GM23338 (cell line): ENCODE measurements at regions not wholly inside any gene's neighbourhood (a gene's known extent, or its start where the extent isn't known, plus 50 kb on each side); places are given as distances from the start of the nearest gene placed in this dataset.

Experiments
- ATAC-seq: fragments of 200-7000 bp; cut with Tn5 transposase; 3 replicates; pipeline ENCODE4 v1.9.1; 2020
- DNase-seq: peaks from one replicate; pipeline ENCODE4 v3.0.0-alpha.2; 2015; ENCODE audit warnings: low spot score
- H2AFZ ChIP-seq: fragments of 200-600 bp; sonication (generic); 2 replicates; pipeline ENCODE4 v1.8.0; 2016; ENCODE audit warnings: antibody characterized with exemption, mild to moderate bottlenecking, moderate library complexity
- H3F3A ChIP-seq: fragments of 200-600 bp; sonication (generic); replicated peaks from 2 replicates; pipeline ENCODE4 v1.8.0; 2017; ENCODE audit warnings: antibody characterized with exemption, mixed run types, low read depth
- H3K27ac ChIP-seq: fragments of 200-600 bp; sonication (generic); 2 replicates; pipeline ENCODE4 v1.6.1; 2016; ENCODE audit warnings: low read depth
- H3K27me3 ChIP-seq: fragments of 200-600 bp; sonication (generic); 2 replicates; pipeline ENCODE4 v1.8.0; 2016; ENCODE audit warnings: mild to moderate bottlenecking, mixed run types, moderate library complexity; ENCODE audit not compliant: insufficient read depth
- H3K36me3 ChIP-seq: fragments of 200-600 bp; sonication (generic); 2 replicates; pipeline ENCODE4 v1.8.0; 2016; ENCODE audit warnings: mild to moderate bottlenecking; ENCODE audit not compliant: insufficient read depth
- H3K4me1 ChIP-seq: fragments of 200-600 bp; sonication (generic); 2 replicates; pipeline ENCODE4 v1.8.0; 2016; ENCODE audit warnings: mild to moderate bottlenecking, moderate library complexity; ENCODE audit not compliant: insufficient read depth
- H3K4me2 ChIP-seq: fragments of 200-600 bp; sonication (generic); 2 replicates; pipeline ENCODE4 v1.7.1; 2017; ENCODE audit warnings: mixed run types
- H3K4me3 ChIP-seq: fragments of 200-600 bp; sonication (generic); 2 replicates; pipeline ENCODE4 v1.6.1; 2016; ENCODE audit warnings: mixed run types
- H3K79me2 ChIP-seq: fragments of 200-600 bp; sonication (generic); replicated peaks from 2 replicates; pipeline ENCODE4 v1.8.0; 2017; ENCODE audit warnings: mild to moderate bottlenecking; ENCODE audit not compliant: insufficient read depth
- H3K9me2 ChIP-seq: fragments of 200-600 bp; sonication (generic); 2 replicates; pipeline ENCODE4 v1.8.0; 2017; ENCODE audit not compliant: insufficient read depth
- H4K20me1 ChIP-seq: fragments of 200-600 bp; sonication (generic); replicated peaks from 2 replicates; pipeline ENCODE4 v1.8.0; 2017; ENCODE audit warnings: mild to moderate bottlenecking; ENCODE audit not compliant: insufficient read depth
- H3K27ac Mint-ChIP-seq: 2 replicates; pipeline ENCODE4 v1.8.0; 2020; ENCODE audit warnings: inconsistent platforms, mild to moderate bottlenecking, moderate library complexity, mixed read lengths
- H3K27me3 Mint-ChIP-seq: 3 replicates; pipeline ENCODE4 v1.8.0; 2022; ENCODE audit warnings: low read depth, mild to moderate bottlenecking, moderate library complexity, mixed read lengths, inconsistent platforms; ENCODE audit not compliant: insufficient read depth, poor library complexity
- H3K36me3 Mint-ChIP-seq: 3 replicates; pipeline ENCODE4 v1.8.0; 2021; ENCODE audit warnings: low read depth, mild to moderate bottlenecking, inconsistent platforms, moderate library complexity, mixed read lengths
- H3K4me1 Mint-ChIP-seq: 3 replicates; pipeline ENCODE4 v1.8.0; 2020; ENCODE audit warnings: mild to moderate bottlenecking, inconsistent platforms, mixed read lengths
- H3K4me3 Mint-ChIP-seq: 3 replicates; pipeline ENCODE4 v1.8.0; 2021; ENCODE audit warnings: moderate library complexity, mild to moderate bottlenecking, inconsistent platforms, mixed read lengths
- H3K9me3 Mint-ChIP-seq: 3 replicates; pipeline ENCODE4 v1.8.0; 2020; ENCODE audit warnings: moderate library complexity, mild to moderate bottlenecking, inconsistent platforms, mixed read lengths
- EZH2 ChIP-seq: fragments of 200-600 bp; sonication (generic); IDR thresholded peaks from one replicate; pipeline ENCODE4 v1.8.0; 2017; ENCODE audit warnings: antibody characterized with exemption, mild to moderate bottlenecking, low read depth; ENCODE audit not compliant: unreplicated experiment
- EZH2phosphoT487 ChIP-seq: fragments of 200-600 bp; sonication (generic); IDR thresholded peaks from one replicate; pipeline ENCODE4 v1.8.1; 2018; ENCODE audit warnings: antibody characterized with exemption; ENCODE audit not compliant: unreplicated experiment
- STAT1 ChIP-seq: IDR thresholded peaks from one replicate; pipeline ENCODE4 v1.6.1; 2016; ENCODE audit warnings: antibody characterized with exemption; ENCODE audit not compliant: unreplicated experiment
- TF ChIP-seq, protein P1 (sequence below): IDR thresholded peaks from 2 replicates; pipeline ENCODE4 v1.6.1; 2016; ENCODE audit warnings: antibody characterized with exemption
- TF ChIP-seq, protein P2 (sequence below), 2 experiments: fragments of 200-600 bp in 1 of 2; sonication (generic) in 1 of 2; conservative IDR thresholded peaks; 2 replicates each; pipeline versions ENCODE4 v1.5.1 to v1.6.1; 2016 to 2017; ENCODE audit warnings: antibody characterized with exemption in 2 of 2, low read depth in 2 of 2, mild to moderate bottlenecking in 2 of 2, moderate library complexity in 1 of 2
- TF ChIP-seq, protein P3 (sequence below): fragments of 250-450 bp; sonication (Bioruptor Pico); IDR thresholded peaks from 2 replicates; pipeline ENCODE4 v1.5.0; 2020; ENCODE audit warnings: mild to moderate bottlenecking, moderate library complexity

DNA sequence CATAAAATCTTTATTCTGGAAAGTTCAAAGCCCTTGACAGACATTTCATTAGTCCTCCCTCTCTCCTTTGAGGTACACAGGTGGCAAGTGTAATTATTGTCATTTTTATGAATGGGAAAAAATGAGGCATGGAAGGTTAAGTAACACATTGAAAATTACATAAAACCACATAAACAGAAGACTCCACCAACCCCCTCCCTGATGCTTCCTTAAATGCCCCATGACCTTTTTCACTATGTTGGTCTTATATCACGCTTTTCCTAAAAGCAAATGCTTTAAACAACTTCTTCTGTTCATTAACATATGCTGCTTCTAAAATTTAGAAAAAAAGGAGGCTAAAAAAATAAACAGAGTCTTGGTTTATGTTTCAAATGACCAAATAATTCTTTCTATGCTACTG, 648.4 kb downstream of the PTPRC start (continued):
- TF ChIP-seq, protein P1, sequence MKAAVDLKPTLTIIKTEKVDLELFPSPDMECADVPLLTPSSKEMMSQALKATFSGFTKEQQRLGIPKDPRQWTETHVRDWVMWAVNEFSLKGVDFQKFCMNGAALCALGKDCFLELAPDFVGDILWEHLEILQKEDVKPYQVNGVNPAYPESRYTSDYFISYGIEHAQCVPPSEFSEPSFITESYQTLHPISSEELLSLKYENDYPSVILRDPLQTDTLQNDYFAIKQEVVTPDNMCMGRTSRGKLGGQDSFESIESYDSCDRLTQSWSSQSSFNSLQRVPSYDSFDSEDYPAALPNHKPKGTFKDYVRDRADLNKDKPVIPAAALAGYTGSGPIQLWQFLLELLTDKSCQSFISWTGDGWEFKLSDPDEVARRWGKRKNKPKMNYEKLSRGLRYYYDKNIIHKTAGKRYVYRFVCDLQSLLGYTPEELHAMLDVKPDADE, result no peak
- TF ChIP-seq EZH2 (no peak), EZH2phosphoT487 (no peak), STAT1 (no peak)
- TF ChIP-seq, protein P2, sequence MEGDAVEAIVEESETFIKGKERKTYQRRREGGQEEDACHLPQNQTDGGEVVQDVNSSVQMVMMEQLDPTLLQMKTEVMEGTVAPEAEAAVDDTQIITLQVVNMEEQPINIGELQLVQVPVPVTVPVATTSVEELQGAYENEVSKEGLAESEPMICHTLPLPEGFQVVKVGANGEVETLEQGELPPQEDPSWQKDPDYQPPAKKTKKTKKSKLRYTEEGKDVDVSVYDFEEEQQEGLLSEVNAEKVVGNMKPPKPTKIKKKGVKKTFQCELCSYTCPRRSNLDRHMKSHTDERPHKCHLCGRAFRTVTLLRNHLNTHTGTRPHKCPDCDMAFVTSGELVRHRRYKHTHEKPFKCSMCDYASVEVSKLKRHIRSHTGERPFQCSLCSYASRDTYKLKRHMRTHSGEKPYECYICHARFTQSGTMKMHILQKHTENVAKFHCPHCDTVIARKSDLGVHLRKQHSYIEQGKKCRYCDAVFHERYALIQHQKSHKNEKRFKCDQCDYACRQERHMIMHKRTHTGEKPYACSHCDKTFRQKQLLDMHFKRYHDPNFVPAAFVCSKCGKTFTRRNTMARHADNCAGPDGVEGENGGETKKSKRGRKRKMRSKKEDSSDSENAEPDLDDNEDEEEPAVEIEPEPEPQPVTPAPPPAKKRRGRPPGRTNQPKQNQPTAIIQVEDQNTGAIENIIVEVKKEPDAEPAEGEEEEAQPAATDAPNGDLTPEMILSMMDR (conservative IDR thresholded peaks at IDR 0.05; ENCODE audit: low read depth in 2 of 2), result no peak

DNA sequence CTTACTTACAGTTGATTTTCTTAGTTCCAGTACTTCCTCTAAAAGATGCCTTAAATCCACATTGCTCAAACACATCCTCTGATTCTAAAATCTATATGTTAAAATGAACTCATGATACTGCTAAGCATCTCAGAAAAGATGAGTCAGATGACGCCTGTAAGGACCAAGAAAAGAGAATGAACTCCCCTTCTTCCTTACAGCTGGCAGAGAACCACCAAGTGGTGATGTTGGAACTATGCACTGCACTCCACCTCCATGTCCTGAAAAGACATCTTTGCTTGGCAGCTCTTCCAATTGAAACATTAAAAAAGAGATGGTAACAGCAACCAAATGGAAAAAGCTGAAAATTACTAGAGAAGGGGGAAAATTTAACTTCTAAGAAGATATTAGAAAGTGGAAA, 648.8 kb downstream of the PTPRC start:
- Histone ChIP-seq H3K36me3 (no peaks in the 10 kb centered on the region), H3K4me1 (no peaks in the 10 kb centered on the region), H3F3A (no peaks in the 10 kb centered on the region), H3K4me3 (no peak overlapping the region), H2AFZ (no peak overlapping the region), H3K27ac (no peak overlapping the region), H3K27me3 (no peaks in the 10 kb centered on the region), H4K20me1 (no peaks in the 10 kb centered on the region), H3K4me2 (no peak overlapping the region), H3K79me2 (no peaks in the 10 kb centered on the region), H3K9me2 (no peaks in the 10 kb centered on the region; the same call in 1 of the 2 replicates)
- TF ChIP-seq EZH2phosphoT487 (no peak), EZH2 (no peak)
- TF ChIP-seq, protein P3, sequence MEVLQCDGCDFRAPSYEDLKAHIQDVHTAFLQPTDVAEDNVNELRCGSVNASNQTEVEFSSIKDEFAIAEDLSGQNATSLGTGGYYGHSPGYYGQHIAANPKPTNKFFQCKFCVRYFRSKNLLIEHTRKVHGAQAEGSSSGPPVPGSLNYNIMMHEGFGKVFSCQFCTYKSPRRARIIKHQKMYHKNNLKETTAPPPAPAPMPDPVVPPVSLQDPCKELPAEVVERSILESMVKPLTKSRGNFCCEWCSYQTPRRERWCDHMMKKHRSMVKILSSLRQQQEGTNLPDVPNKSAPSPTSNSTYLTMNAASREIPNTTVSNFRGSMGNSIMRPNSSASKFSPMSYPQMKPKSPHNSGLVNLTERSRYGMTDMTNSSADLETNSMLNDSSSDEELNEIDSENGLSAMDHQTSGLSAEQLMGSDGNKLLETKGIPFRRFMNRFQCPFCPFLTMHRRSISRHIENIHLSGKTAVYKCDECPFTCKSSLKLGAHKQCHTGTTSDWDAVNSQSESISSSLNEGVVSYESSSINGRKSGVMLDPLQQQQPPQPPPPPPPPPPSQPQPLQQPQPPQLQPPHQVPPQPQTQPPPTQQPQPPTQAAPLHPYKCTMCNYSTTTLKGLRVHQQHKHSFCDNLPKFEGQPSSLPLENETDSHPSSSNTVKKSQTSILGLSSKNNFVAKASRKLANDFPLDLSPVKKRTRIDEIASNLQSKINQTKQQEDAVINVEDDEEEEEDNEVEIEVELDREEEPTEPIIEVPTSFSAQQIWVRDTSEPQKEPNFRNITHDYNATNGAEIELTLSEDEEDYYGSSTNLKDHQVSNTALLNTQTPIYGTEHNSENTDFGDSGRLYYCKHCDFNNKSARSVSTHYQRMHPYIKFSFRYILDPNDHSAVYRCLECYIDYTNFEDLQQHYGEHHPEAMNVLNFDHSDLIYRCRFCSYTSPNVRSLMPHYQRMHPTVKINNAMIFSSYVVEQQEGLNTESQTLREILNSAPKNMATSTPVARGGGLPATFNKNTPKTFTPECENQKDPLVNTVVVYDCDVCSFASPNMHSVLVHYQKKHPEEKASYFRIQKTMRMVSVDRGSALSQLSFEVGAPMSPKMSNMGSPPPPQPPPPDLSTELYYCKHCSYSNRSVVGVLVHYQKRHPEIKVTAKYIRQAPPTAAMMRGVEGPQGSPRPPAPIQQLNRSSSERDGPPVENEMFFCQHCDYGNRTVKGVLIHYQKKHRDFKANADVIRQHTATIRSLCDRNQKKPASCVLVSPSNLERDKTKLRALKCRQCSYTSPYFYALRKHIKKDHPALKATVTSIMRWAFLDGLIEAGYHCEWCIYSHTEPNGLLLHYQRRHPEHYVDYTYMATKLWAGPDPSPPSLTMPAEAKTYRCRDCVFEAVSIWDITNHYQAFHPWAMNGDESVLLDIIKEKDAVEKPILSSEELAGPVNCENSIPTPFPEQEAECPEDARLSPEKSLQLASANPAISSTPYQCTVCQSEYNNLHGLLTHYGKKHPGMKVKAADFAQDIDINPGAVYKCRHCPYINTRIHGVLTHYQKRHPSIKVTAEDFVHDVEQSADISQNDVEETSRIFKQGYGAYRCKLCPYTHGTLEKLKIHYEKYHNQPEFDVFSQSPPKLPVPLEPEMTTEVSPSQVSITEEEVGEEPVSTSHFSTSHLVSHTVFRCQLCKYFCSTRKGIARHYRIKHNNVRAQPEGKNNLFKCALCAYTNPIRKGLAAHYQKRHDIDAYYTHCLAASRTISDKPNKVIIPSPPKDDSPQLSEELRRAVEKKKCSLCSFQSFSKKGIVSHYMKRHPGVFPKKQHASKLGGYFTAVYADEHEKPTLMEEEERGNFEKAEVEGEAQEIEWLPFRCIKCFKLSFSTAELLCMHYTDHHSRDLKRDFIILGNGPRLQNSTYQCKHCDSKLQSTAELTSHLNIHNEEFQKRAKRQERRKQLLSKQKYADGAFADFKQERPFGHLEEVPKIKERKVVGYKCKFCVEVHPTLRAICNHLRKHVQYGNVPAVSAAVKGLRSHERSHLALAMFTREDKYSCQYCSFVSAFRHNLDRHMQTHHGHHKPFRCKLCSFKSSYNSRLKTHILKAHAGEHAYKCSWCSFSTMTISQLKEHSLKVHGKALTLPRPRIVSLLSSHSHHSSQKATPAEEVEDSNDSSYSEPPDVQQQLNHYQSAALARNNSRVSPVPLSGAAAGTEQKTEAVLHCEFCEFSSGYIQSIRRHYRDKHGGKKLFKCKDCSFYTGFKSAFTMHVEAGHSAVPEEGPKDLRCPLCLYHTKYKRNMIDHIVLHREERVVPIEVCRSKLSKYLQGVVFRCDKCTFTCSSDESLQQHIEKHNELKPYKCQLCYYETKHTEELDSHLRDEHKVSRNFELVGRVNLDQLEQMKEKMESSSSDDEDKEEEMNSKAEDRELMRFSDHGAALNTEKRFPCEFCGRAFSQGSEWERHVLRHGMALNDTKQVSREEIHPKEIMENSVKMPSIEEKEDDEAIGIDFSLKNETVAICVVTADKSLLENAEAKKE (CRISPR knock-in tag), result no peak
- DNase-seq, result no peak
- H3K4me3 Mint-ChIP-seq, result no peak overlapping the region
- no peaks in the 10 kb centered on the region for H3K27me3 Mint-ChIP-seq
- peaks cover 2% of the 10 kb centered on the region; the same call in 1 of the 3 replicates for H3K4me1 Mint-ChIP-seq
- no peaks in the 10 kb centered on the region for H3K9me3 Mint-ChIP-seq
- no peak for ATAC-seq
- no peak overlapping the region for H3K27ac Mint-ChIP-seq
- H3K36me3 Mint-ChIP-seq, result no peaks in the 10 kb centered on the region
